ENCODE measurements at regions not wholly inside any gene's neighbourhood (a gene's known extent, or its start where the extent isn't known, plus 50 kb on each side); places are given as distances from the start of the nearest gene placed in this dataset.

DNA sequence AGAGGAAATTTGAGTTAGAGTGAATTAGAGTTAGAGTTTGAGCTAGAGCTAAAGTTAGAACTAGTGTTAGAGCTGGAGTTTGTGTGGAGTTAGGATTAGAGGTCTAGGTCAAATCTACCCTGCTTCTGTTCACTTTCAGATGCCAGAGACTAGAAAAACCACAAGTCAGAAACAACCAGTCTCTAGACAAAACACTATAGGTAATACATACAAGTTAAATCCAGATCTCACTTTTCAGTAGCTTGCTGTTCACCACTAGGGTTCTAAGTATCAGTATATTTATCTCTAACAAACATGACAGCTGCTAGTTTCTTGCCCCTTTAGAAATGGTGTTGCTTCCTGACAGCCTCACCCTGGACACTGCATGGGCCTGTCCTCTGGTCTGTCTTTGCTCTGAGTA, 300.7 kb downstream of the ARAP2 start:
- no peak overlapping the region for H3K4me2 ChIP-seq (ENCODE audit: extremely low read depth, insufficient read depth, low read length)
- DNase-seq (ENCODE audit: low read depth in 2 of 2) = no peak
- no peaks in the 10 kb centered on the region for H4K20me1 ChIP-seq (ENCODE audit: control insufficient read depth, extremely low read depth, insufficient read depth, low read length)

GRCh38 chr4:35948171-35948570, 296.1 kb downstream of the ARAP2 start:
- Histone ChIP-seq H3K27me3 (ENCODE audit: control insufficient read depth, insufficient read depth, low read length) (no peaks in the 10 kb centered on the region), H3K9me3 (ENCODE audit: control insufficient read depth, insufficient read depth, low read depth, low read length) (no peaks in the 10 kb centered on the region), H3K79me2 (ENCODE audit: control insufficient read depth, insufficient read depth, low read length) (no peaks in the 10 kb centered on the region), H3K36me3 (ENCODE audit: control insufficient read depth, insufficient read depth, low read length) (no peaks in the 10 kb centered on the region), H2AFZ (ENCODE audit: low read length) (no peak overlapping the region), H3K4me3 (replicated peaks in 1 of 4; ENCODE audit: control extremely low read depth in 1 of 4, insufficient read depth in 1 of 4, low read depth in 3 of 4, low read length in 4 of 4) (no peak overlapping the region), H3K4me2 (ENCODE audit: extremely low read depth, insufficient read depth, low read length) (no peak overlapping the region), H4K20me1 (ENCODE audit: control insufficient read depth, extremely low read depth, insufficient read depth, low read length) (no peaks in the 10 kb centered on the region), H3K4me1 (ENCODE audit: control insufficient read depth, extremely low read depth, insufficient read depth, low read length) (no peaks in the 10 kb centered on the region), H3K27ac (ENCODE audit: insufficient read depth, low read length) (no peak overlapping the region), H3K9ac (ENCODE audit: insufficient read depth, low read length) (no peak overlapping the region)
- no peak for DNase-seq (ENCODE audit: low read depth in 2 of 2)
- TF ChIP-seq CTCF (conservative IDR thresholded peaks at IDR 0.05 in 1 of 2, IDR thresholded peaks at IDR 0.05 in 1 of 2; ENCODE audit: low read depth in 1 of 2, low read length in 2 of 2) = no peak
- no peak for TF ChIP-seq EZH2 (IDR thresholded peaks at IDR 0.05; ENCODE audit: low read length, missing control alignments)

More for the DNA sequence above, 300.7 kb downstream of the ARAP2 start:
- Histone ChIP-seq H2AFZ (ENCODE audit: low read length) (no peak overlapping the region), H3K36me3 (ENCODE audit: control insufficient read depth, insufficient read depth, low read length) (no peaks in the 10 kb centered on the region), H3K4me1 (ENCODE audit: control insufficient read depth, extremely low read depth, insufficient read depth, low read length) (no peaks in the 10 kb centered on the region), H3K9me3 (ENCODE audit: control insufficient read depth, insufficient read depth, low read depth, low read length) (no peaks in the 10 kb centered on the region), H3K27ac (ENCODE audit: insufficient read depth, low read length) (no peak overlapping the region), H3K9ac (ENCODE audit: insufficient read depth, low read length) (no peak overlapping the region), H3K4me3 (replicated peaks in 1 of 4; ENCODE audit: control extremely low read depth in 1 of 4, insufficient read depth in 1 of 4, low read depth in 3 of 4, low read length in 4 of 4) (no peak overlapping the region), H3K79me2 (ENCODE audit: control insufficient read depth, insufficient read depth, low read length) (no peaks in the 10 kb centered on the region), H3K27me3 (ENCODE audit: control insufficient read depth, insufficient read depth, low read length) (no peaks in the 10 kb centered on the region)
- TF ChIP-seq CTCF (conservative IDR thresholded peaks at IDR 0.05 in 1 of 2, IDR thresholded peaks at IDR 0.05 in 1 of 2; ENCODE audit: low read depth in 1 of 2, low read length in 2 of 2) (no peak), EZH2 (IDR thresholded peaks at IDR 0.05; ENCODE audit: low read length, missing control alignments) (no peak)

DNA sequence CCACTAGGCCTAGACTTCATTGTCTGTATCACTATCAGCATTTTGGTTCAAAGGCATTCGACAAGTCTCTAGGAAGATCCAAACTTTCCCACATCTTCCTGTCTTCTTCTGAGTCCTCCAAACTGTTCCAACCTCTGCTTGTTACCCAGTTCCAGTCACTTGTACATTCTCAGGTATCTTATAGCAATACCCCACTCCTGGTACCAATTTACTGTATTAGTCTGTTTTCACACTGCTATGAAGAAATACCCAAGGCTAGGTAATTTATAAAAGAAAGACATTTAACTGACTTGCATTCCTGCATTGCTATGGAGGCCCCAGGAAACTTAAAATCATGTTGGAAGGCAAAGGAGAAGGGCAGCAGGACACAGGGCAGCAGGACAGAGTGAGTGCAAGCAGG, 293.9 kb downstream of the ARAP2 start:
- Histone ChIP-seq H2AFZ (ENCODE audit: low read length) (no peak overlapping the region), H3K4me1 (ENCODE audit: control insufficient read depth, extremely low read depth, insufficient read depth, low read length) (no peaks in the 10 kb centered on the region), H3K9me3 (ENCODE audit: control insufficient read depth, insufficient read depth, low read depth, low read length) (no peaks in the 10 kb centered on the region), H3K4me3 (replicated peaks in 1 of 4; ENCODE audit: control extremely low read depth in 1 of 4, insufficient read depth in 1 of 4, low read depth in 3 of 4, low read length in 4 of 4) (no peak overlapping the region), H4K20me1 (ENCODE audit: control insufficient read depth, extremely low read depth, insufficient read depth, low read length) (no peaks in the 10 kb centered on the region), H3K4me2 (ENCODE audit: extremely low read depth, insufficient read depth, low read length) (no peak overlapping the region), H3K27me3 (ENCODE audit: control insufficient read depth, insufficient read depth, low read length) (no peaks in the 10 kb centered on the region), H3K36me3 (ENCODE audit: control insufficient read depth, insufficient read depth, low read length) (no peaks in the 10 kb centered on the region), H3K9ac (ENCODE audit: insufficient read depth, low read length) (no peak overlapping the region), H3K79me2 (ENCODE audit: control insufficient read depth, insufficient read depth, low read length) (no peaks in the 10 kb centered on the region), H3K27ac (ENCODE audit: insufficient read depth, low read length) (no peak overlapping the region)
- TF ChIP-seq CTCF (conservative IDR thresholded peaks at IDR 0.05 in 1 of 2, IDR thresholded peaks at IDR 0.05 in 1 of 2; ENCODE audit: low read depth in 1 of 2, low read length in 2 of 2) = no peak
- DNase-seq (ENCODE audit: low read depth in 2 of 2) = no peak

All from fibroblast of lung (primary cell).